ENCODE measurements at regions not wholly inside any gene's neighbourhood (a gene's known extent, or its start where the extent isn't known, plus 50 kb on each side); places are given as distances from the start of the nearest gene placed in this dataset.

GRCh38 chr12:111074559-111074958 is 154.2 kb upstream of the MYL2 start:
- TF ChIP-seq CTCF (conservative IDR thresholded peaks at IDR 0.05) (no peak), ZFX (IDR thresholded peaks at IDR 0.05) (no peak)
